H1 (cell line): ENCODE measurements at regions not wholly inside any gene's neighbourhood (a gene's known extent, or its start where the extent isn't known, plus 50 kb on each side); places are given as distances from the start of the nearest gene placed in this dataset.

Experiments used
- CHD7 ChIP-seq: fragments of 300-600 bp; sonication (generic); IDR thresholded peaks from 2 replicates; pipeline ENCODE4 v1.7.1; 2012; ENCODE audit warnings: low read length, moderate library complexity, mild to moderate bottlenecking, inconsistent platforms; ENCODE audit not compliant: insufficient replicate concordance

DNA sequence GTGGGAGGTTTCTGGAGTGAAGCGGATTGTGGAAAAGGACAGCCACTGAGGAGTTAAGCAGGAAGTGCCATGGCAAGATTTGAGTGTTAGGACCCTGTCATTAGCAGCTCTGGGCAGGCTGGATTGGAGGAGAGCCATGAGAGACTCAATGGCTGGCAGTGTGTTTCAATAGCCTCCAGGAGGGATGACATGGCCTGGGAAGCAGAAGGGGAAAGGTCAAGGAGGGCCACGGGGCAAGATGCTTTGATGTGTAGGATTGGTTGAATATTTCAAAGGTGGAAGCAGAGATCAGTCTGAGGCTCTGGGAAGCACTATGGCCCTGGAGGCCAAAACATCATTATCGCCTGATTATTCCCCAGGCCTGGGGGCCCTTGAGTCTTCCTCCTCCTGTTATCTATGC, 229.0 kb upstream of the HS6ST1 start (continued):
- no peak for TF ChIP-seq CHD7
- TF ChIP-seq, all 59 proteins: peak for 0
